Stimulated activated naive CD4-positive, alpha-beta T cell treated with Interleukin-2 at 50 U/mL for 16 hours (primary cell): ENCODE measurements at regions not wholly inside any gene's neighbourhood (a gene's known extent, or its start where the extent isn't known, plus 50 kb on each side); places are given as distances from the start of the nearest gene placed in this dataset.
A peak's percentile ranks its signal among the peaks of the same experiment; 100 is the strongest.
"Not testable (repeated sequence)": the region's sequence is repeated elsewhere in the genome, so short reads cannot be mapped to it uniquely, and the experiment has no call there.

Experiments
- DNase-seq: peaks from one replicate; lab custom pipeline; 2025; lab: John Stamatoyannopoulos, UW

DNA sequence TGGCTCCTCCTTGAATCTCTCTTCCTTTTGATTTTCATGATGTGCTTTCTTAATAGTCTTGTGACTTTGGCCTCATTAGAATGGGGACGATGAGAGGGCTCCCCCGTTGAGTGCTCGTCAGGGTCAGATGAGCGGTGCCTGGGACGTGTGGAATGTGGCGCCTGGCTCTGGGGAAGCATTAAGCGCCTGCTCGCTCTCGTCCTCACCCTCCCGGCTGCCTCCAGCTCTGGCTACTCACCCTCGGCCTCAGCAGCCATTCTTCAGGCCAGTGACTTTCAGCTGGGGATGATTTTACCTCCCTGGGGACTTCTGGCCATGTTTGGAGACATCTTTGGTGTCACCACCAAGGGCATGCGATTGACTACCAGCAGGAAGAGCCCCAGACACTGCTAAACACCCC is 69.7 kb downstream of the RPS6KA4 start:
- DNase-seq, result no peak

DNA sequence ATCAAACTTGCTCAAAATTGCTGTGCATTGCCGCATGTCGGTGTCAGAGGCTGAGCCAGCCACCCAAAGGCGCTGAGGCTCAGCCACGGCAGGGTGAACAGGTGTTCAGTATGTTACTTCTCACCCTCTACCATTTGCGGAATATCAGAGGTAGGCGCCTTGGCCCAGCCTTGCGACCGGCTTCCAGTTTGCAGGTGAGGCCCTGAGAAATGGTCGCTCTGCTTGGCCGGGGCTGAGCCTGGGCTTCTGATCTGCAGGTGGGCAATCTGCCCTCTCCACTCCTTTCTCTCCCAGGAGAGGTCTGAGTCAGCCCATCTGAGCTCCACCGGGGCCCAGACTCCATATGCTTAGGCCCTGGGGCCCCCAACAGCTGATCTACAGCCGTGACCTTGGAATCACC is 71.0 kb downstream of the RPS6KA4 start:
- DNase-seq, result no peak

DNA sequence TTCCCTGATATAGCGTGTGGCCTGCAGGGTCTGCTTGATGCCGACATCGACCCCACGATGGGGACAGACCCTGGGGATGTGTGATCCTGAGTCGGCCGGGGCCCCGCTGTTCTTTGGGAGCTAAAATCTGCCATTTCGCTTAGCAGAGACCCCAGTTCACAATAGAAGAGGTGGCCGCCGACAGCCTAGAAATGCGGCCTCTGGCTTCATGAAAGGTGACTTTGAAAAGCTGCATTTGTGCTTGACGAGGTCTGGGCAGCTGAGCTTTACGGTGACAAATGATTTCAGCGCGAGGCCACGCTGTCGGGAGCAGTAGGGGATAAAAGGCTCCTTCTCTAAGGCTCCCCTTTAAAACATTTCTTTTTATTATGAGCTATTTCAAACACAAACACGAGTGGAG is 71.7 kb downstream of the RPS6KA4 start:
- no peak for DNase-seq

DNA sequence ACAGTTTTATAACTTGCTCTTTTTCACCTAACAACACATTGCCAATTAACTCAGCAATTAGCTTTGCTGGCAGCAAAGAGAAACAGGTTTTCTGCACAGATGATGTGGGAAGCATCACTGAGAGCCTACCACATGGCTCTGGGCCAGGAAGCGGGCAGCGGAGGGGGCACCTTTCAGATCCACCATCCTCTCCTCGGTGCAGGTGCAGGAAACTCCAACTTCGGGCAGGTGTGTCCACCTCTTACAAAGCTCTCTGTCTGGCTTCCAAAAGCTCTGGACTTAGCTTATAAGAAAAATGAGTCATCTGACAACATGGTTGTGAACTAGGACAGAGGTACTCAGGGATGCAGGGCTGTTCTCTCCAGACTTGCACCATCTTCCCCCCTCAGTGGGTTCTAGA is 77.0 kb downstream of the RPS6KA4 start:
- no peak for DNase-seq

DNA sequence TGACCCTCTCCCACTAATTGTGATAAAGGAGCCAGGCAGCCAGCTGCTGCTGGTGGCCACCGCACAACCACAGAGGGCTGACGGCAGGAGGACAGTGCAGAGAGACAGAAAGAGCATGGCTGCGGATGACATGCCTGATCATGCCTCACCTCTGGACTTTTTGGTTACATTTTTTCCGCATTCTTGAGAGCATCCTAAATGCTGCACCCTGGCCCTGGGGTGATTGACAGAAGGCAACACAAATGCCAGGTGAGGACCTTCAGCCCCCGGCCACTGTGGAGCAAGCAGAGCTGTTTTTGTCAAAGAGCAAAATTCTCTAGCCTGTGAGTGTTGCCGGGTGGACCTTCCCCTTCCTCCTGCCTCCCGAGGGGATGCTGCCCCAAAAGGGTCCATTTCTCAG is 78.5 kb downstream of the RPS6KA4 start:
- DNase-seq, result no peak

DNA sequence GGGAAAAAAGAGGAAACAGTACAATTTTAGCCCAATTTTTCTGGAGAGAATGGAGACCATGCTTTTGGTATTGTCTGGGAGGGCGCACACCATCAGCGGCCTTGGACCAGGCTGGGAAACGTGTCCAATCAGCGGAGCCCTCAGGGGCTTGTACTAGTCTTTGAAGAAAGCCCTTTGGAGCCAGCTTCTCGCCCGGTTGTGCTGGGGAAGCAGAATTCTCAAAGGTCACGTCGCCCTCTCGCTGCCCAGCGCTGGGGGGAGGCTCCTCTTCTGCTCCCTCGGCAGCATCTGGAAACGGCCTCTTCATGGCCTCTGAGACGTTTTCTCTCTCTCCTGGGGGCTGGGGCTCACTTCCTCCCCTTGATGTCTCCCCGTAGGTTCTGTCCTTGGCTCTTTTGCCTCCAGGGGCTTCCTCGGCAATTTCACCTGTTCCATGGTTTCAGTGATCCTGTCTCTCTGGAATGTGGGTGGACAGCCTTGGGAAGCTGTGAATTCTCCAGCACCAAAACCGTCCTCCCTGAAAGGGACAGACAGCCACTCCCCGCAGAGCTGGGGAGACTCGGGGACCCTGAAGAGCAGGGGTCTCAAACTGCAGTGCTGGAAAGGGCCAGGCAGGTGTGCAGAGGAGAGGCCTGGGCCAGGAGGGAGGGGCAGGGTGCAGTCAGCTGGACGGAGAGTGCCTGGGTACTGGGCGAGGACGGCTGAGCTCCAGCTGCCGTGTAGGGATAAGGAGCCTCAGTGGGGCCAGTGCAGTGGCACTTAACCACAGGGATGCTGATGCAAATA is 80.2 kb downstream of the RPS6KA4 start:
- DNase-seq, result no peak

DNA sequence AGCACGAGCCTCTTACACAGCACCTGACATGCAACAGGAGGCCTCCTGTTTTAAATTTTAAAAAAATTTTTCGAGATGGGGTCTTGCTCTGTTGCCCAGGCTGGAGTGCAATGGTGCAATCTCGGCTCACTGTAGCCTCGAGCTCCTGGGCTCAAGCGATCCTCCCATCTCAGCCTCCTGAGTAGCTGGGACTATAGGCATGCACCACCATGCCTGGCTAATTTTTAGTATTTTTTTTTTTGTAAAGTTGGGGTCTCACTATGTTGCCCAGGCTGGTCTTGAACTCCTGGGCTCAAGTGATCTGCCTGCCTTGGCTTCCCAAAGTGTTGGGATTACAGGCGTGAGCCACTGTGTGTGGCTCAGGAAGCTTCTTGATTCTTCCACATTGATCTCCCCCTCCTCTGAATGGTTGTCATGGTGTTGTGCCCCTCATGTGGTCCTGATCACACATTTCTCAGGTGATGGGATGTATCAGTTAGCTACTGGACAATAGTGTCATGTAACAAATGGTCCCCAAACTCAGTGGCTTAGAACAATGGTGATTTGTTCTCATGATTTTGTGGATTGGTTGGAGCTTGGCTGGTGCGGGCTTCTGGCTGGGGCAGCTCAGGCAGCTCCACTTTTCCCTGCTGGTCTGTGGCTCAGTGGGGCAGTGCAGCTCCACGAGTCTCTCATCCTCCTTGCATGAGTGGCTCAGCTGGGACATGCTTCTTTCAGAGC is 81.0 kb downstream of the RPS6KA4 start:
- not testable (repeated sequence) for DNase-seq

DNA sequence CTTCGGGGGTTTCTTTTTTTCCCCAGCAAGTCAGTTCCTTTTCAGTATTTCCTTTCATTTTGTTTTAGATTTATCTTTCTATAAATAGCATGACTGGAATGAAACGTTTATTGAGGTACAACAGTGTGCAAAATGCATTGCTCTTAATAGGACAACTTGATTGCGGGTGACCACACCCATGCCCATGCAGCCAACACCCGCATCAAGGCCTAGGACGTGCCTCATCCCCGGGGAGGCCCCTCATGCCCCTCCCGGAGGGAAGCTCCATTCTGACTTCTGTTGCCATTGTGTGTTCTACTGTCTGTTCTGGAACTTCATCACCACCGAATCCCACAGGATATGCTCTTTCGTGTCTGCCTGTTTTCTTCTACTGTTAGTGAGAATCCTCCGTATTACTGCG is 82.2 kb downstream of the RPS6KA4 start:
- no peak for DNase-seq

DNA sequence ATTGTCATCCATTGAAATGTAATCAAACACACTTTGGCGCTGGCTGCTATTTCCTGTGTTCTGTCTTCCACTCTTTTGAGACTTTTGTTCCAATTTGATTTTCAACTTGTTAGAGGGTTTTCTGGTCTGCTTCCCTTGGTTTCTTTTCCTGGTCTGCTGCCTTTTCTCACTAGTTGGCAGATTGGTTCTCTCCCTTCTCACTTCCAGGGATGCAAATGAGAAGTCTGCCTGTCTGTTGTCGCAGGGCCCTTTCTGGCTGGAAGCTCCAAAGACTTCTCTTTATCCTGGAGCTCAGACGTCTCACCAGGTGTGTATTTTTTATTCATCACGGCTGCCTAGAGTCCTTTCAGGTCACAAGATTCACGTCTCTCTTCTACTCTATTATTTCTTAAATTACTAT is 84.0 kb downstream of the RPS6KA4 start:
- DNase-seq, result no peak

DNA sequence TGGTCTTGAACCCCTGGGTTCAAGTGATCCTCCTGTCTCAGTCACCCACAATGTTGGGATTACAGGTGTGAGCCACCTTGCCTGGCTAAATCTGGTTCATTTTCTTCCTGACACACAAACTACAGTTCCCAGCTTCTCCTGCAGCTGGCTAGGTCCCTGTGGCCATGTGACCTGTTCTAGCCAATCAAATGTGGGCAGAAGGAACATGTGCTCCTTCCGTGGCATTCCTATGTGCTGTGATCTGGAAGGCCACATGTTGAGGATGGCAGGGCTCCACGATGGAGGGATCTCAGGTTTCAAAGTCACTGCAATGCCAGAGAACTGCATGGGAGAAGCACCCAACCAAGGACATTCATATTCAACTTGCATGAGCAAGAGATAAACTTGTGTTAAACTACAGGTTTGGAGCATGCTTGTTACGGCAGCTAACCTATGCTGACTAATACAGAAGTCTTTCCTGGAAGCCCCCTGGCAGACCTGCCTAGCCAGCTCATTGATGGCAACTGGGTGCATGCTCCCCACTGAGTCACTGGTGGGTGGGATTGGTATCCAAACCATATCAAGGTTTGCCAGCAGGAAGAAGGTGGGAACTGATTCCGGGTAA is 86.0 kb downstream of the RPS6KA4 start:
- DNase-seq, result no peak

DNA sequence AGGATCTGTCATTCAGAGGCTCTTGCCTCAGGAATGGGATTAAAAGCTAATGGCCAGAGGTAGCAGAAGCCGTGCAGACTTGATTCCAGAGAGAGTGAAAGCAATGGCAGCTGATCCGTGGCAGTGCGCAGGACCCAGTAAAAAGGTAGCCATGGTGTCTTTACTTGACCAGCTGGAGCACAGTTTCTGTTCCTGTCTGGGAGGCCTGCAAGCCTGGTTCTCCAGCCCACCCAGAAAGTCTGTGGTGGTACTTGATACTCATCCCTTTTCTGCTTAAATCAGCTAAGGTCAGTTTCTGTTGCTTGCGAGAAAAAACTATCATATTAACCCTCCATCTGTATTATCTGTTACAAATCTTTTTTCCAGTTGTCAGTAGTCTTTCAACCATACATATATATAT is 86.7 kb downstream of the RPS6KA4 start:
- no peak for DNase-seq

DNA sequence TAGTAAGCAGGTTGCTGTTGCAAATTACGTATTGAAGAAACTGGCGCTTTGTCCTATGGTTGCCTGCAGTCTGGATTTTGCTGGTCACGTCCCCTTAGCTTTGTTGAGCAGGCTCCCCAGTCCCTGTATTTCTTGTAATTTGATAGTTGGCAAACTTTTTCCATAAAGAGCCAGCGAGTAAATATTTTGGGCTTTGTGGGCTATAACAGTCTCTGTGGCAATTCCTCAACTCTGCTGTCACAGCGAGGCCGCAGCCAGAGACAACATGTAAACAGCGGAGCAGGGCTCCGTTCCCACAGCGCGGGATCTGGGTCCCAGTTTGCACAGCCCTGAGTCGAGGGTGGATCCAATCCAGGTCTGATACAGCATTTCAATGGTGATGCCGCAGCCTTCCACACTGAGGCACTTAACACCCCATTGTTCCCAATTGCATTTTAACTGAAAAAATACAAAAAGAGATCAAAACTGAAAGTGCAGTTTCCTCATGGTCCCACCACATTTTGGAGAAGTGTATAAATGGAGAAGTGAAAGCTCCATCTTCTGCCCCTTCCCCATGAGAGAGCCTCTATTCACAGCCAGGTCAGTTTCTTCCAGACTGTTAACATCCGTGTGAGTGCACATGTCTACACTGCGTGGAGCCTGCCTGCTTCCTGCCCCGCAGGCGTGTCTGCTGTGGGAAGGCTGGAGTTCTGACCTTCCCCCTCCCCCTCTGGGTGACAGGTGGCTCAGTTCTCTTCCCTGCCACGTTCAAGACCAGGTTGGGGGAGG is 89.1 kb downstream of the RPS6KA4 start:
- DNase-seq, result no peak

DNA sequence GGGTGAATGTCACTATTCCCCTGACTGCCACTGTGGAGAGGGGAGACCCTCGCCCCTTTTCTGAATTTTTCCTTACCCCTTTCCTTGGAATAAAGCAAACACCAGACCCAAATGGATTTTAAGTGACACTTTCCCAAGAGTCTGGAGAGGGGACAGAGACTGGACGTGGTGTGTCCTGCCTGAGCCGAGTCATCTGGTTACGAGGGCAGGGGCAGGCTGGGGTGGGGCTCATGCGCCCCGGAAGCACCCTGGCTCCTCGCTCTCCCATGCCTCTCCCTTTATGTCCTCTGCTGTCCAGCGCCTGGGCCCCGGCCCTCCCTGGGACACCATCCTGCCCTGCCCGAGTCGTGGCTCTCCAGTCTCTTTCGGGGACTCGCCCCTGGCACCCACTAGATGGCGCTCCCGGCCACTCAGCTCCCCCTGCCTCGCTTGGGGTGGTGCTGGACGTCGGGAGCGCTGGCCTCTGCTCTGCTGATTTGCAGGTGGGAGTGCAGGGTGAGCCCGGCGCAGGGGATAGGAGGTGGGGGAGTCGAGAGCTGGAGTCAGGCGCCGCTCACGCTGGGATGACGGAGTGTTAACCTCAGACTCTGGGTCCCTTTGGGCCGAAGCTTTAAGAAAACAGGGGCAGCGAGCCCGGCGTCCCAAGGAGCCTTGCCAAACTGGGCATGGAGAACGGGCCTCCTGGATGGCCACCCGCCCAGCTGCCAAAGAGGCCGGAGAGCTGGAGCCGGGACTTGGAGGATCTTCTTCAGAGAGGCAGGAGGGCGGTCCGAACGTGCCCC is 89.8 kb downstream of the RPS6KA4 start:
- DNase-seq, result peak; percentile 61

DNA sequence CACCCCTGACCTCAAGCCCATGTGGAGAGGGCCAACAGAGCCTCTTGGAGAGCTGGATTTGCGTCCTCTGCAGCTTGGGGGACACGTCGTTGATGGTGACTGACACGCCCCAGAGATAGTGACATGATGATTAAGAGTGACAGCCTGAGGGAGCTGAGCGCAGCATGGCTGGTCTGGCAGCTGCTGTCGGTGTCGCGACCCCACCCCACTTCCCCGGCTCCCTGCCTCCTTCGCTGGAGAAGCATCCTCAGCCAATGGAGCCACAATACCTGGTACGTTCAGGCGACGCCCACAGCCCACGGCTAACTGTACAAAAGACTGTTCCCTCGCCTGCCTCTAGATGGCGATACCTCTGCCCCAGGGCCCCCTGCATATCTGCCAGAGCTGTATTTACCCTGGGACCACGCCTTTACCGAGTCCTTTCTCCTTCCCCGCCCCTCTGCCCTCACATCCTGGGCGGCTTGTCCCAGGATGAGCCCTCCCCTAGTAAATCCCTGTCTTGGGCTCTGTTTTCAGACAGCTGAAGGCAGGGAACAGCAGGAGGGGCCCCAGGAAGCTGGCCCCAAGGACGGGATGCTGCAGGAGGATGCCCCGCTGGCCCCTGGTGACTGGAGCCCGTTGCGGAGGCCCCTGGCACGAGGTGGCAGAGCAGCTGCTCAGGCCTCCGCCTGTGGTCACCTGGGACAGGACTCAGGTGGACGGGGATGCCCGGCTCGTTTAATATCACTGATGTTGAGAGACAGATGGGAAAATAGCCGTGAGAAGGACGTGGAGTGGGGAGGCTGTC is 90.6 kb downstream of the RPS6KA4 start:
- DNase-seq, result peak; percentile 67

DNA sequence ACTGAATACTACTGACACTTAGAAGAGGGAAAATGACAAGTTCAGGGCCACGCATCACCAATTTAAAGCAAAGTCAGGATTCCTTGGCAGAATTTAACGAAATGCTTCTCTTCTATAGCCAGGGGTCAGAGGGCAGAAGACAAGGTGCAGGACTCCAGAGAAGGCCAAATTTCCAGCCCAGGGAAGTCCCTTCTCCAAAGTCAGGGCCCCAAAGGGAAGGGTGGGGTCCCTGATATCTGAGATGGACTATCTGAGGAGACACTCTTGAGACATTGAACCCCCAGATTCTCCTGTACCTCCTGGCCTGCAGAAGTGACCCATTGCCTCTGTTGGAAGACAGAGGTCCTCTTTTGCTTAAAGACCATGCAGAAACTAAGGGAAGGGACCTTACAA is 91.2 kb downstream of the RPS6KA4 start:
- DNase-seq, result no peak

DNA sequence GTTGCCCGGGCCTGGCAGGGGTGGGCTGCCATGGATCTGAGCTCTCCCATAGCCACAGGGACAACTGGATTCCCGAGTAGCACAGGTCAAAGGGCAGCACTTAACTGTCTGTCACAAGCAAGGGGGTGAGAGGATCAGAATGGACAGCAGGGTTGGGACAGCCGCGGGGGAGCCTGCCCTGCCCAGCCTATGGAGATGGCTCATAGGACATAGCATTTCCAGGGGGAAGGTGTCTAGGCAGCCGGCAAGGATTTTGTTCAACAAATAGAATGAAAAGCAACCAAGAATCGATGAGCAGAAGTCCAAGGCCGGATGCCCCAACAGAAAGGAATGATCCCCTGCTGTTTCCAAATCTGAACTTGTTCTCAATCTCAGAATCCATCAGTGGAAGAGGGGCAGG is 92.9 kb downstream of the RPS6KA4 start:
- DNase-seq, result no peak

DNA sequence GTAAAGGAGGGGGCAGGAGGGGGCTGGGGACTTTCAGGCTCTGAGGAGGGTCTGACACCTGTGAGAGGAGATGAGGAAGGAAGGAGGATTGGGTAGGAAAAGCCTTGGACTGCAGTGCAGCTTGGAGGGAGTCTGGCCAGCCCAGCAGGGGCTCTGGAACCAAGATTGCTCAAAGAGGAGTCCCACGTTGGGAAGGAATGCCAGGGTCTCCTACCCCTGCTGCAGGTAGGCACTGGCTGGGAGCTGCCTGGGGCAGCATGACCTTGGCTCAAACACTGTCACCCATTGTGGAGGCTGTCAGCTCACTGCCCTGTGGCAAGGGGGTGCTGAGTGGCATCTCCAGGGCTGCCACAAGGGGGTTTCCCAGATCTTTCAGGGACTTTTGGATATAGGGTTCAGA is 94.5 kb downstream of the RPS6KA4 start:
- no peak for DNase-seq

DNA sequence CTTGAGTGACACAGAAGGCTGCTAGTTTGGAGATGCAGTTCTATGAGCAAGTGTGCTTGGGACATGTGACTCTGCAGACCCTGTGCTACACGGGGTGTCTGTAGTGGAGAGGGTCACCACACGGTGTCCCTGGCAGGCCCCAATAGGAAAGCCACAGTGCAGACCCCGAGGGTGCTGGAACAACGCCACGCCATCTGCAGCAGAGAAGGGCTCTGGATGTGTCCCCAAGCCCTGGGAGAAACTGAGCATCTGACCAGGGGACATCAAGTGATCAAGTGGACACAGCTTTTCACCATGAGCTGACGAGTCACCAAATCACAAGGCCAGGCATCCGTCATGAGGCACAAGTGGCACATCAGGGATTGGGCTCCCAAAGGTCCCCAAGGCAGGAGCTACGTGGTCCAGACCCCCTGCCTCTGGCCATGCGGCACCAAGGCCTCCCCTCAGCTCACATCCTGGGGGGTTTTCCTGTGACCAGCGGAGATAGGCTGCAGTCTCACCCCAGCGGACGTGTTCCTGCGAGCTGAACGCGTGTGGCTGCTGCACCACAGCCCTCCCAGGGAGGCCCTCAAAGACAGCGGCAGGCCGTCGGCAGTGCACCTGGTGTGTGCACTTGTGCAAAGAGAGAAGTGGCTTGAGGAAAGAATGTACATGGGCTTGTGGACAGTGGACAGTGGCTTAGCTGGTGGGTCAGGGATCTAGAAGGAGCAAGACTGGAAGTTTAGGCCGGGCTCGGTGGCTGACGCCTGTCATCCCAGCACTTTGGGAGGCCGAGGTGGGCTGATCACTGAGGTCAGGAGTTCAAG is 96.7 kb downstream of the RPS6KA4 start:
- no peak for DNase-seq

DNA sequence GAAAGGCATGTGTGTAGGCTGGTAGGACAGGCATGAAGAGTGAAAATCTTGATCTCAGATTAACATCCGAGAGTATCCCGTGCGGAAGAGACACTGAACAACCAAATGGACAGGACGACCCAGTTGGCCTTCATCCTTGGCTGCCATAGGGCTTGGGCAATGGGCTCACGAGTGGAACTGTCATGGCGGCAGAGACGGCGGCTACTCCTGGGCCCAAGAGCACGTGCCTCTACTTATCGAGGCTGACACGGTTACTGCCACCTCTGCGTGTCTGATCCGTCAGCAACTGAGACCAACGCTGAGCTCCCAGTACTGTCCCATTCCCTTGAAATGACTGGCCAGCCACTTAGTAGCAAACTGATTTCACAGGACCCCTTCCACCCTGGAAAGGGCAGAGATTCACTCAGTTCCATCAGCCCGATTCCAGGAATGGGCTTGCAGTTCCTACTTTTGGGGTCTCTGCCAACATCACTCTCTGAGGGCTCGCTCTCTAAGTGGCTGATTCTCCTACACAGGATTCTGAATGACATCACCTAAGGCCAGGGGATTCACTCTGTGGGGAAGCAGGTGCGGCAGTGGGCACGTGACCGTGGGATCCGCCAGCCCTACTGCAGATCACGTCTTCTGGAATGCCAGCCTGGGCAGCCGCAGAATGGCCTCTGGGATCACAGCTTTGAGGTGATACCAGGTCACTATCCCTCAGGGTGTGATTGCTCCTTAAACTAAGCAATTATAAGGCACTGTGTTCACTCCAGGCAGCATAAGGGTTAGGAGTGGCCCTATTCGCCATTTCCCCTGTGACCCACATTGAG is 97.8 kb downstream of the RPS6KA4 start:
- DNase-seq, result no peak
